ENCODE measurements at regions not wholly inside any gene's neighbourhood (a gene's known extent, or its start where the extent isn't known, plus 50 kb on each side); places are given as distances from the start of the nearest gene placed in this dataset.

- H3K4me1 ChIP-seq (ENCODE audit: insufficient read depth, low read length, poor library complexity, severe bottlenecking): no peaks in the 10 kb centered on the region
- intact Hi-C loops (cut with micrococcal nuclease; ENCODE audit: unreplicated experiment): no loop called here
- no peak overlapping the region for H3K4me2 ChIP-seq (ENCODE audit: low read length)
- no peaks in the 10 kb centered on the region for H3K9me3 ChIP-seq (ENCODE audit: low read length)
- no peaks in the 10 kb centered on the region for H3K36me3 ChIP-seq (ENCODE audit: insufficient read depth, low read length)
- ChIA-PET CTCF (ENCODE audit: unreplicated experiment) (no interaction called here), POLR2A (interaction anchor here (0.7 to 1.2 kb wide), 2 partner anchors 12 to 123 kb away, joined by 3 to 5 read pairs; no protein-coding TSS in a partner anchor)
- no peak overlapping the region for H3K4me3 ChIP-seq (ENCODE audit: low read depth, low read length, poor library complexity, severe bottlenecking)
- no peaks in the 10 kb centered on the region for H3K79me2 ChIP-seq (ENCODE audit: insufficient read depth, low read depth, low read length)
- TF ChIP-seq, protein P1, sequence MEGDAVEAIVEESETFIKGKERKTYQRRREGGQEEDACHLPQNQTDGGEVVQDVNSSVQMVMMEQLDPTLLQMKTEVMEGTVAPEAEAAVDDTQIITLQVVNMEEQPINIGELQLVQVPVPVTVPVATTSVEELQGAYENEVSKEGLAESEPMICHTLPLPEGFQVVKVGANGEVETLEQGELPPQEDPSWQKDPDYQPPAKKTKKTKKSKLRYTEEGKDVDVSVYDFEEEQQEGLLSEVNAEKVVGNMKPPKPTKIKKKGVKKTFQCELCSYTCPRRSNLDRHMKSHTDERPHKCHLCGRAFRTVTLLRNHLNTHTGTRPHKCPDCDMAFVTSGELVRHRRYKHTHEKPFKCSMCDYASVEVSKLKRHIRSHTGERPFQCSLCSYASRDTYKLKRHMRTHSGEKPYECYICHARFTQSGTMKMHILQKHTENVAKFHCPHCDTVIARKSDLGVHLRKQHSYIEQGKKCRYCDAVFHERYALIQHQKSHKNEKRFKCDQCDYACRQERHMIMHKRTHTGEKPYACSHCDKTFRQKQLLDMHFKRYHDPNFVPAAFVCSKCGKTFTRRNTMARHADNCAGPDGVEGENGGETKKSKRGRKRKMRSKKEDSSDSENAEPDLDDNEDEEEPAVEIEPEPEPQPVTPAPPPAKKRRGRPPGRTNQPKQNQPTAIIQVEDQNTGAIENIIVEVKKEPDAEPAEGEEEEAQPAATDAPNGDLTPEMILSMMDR (conservative IDR thresholded peaks at IDR 0.05; ENCODE audit: low read length): no peak
- TF ChIP-seq EZH2phosphoT487 (IDR thresholded peaks at IDR 0.05; ENCODE audit: borderline replicate concordance, low read depth, low read length): no peak
- no peak overlapping the region for H2AFZ ChIP-seq (ENCODE audit: low read length)
- no peak overlapping the region for H3K27ac ChIP-seq (ENCODE audit: low read depth, low read length, poor library complexity, severe bottlenecking)
- no peak for DNase-seq (ENCODE audit: low spot score)
- BruUV-seq (replicated peaks): no TSS peak
- no peaks in the 10 kb centered on the region for H4K20me1 ChIP-seq (ENCODE audit: insufficient read depth, low read length)
- H3K9me2 ChIP-seq (ENCODE audit: insufficient read depth, low read length): no peaks in the 10 kb centered on the region
Observed at GRCh38 chr1:81329041-81329440, 471.7 kb upstream of the ADGRL2 start.

DNA sequence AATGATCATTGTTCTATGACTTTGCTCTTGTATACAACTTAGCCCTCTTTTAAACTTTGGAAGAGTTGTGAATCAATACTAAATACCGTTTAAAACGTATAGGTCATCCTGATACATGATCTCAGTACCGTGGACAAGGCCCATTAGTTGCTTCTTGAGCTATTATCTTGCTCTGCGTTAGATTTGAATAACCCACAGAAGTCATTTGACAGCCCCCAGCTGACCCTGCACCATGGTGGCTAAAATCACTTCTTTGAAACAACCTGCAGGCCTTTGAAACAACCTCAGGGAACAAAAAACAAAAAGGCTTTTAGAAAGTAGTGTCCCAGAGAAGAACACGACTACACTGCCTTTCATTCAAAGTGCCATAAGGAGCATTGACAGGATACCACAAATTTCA lies 473.0 kb upstream of the ADGRL2 start:
- no peaks in the 10 kb centered on the region for H3K9me3 ChIP-seq (ENCODE audit: low read length)
- no peaks in the 10 kb centered on the region for H3K4me1 ChIP-seq (ENCODE audit: insufficient read depth, low read length, poor library complexity, severe bottlenecking)
- CTCF ChIA-PET (ENCODE audit: unreplicated experiment): no interaction called here
- H3K4me3 ChIP-seq (ENCODE audit: low read depth, low read length, poor library complexity, severe bottlenecking): no peak overlapping the region
- H2AFZ ChIP-seq (ENCODE audit: low read length): no peak overlapping the region
- no peak for TF ChIP-seq EZH2phosphoT487 (IDR thresholded peaks at IDR 0.05; ENCODE audit: borderline replicate concordance, low read depth, low read length)
- TF ChIP-seq, protein P1 (conservative IDR thresholded peaks at IDR 0.05; ENCODE audit: low read length): no peak
- DNase-seq (ENCODE audit: low spot score): no peak
- BruUV-seq (replicated peaks): no TSS peak
- intact Hi-C loops (cut with micrococcal nuclease; ENCODE audit: unreplicated experiment): no loop called here
- H3K36me3 ChIP-seq (ENCODE audit: insufficient read depth, low read length): no peaks in the 10 kb centered on the region
- H3K9me2 ChIP-seq (ENCODE audit: insufficient read depth, low read length): no peaks in the 10 kb centered on the region
- no peaks in the 10 kb centered on the region for H3K79me2 ChIP-seq (ENCODE audit: insufficient read depth, low read depth, low read length)
- H4K20me1 ChIP-seq (ENCODE audit: insufficient read depth, low read length): no peaks in the 10 kb centered on the region
- H3K4me2 ChIP-seq (ENCODE audit: low read length): no peak overlapping the region
- no peak overlapping the region for H3K27ac ChIP-seq (ENCODE audit: low read depth, low read length, poor library complexity, severe bottlenecking)
- POLR2A ChIA-PET: interaction anchor here (0.7 kb wide), 1 partner anchor 148 kb away, joined by 4 read pairs; no protein-coding TSS in a partner anchor

- H3K9me3 ChIP-seq (ENCODE audit: low read length): no peaks in the 10 kb centered on the region
- no peak for DNase-seq (ENCODE audit: low spot score)
- ChIA-PET POLR2A (no interaction called here), CTCF (ENCODE audit: unreplicated experiment) (no interaction called here)
- no peak overlapping the region for H2AFZ ChIP-seq (ENCODE audit: low read length)
- intact Hi-C loops (cut with micrococcal nuclease; ENCODE audit: unreplicated experiment): no loop called here
- H3K79me2 ChIP-seq (ENCODE audit: insufficient read depth, low read depth, low read length): no peaks in the 10 kb centered on the region
- no peaks in the 10 kb centered on the region for H3K4me1 ChIP-seq (ENCODE audit: insufficient read depth, low read length, poor library complexity, severe bottlenecking)
- H3K27ac ChIP-seq (ENCODE audit: low read depth, low read length, poor library complexity, severe bottlenecking): no peak overlapping the region
- H3K4me3 ChIP-seq (ENCODE audit: low read depth, low read length, poor library complexity, severe bottlenecking): no peak overlapping the region
- no peak overlapping the region for H3K4me2 ChIP-seq (ENCODE audit: low read length)
- no peaks in the 10 kb centered on the region for H3K36me3 ChIP-seq (ENCODE audit: insufficient read depth, low read length)
- TF ChIP-seq EZH2phosphoT487 (IDR thresholded peaks at IDR 0.05; ENCODE audit: borderline replicate concordance, low read depth, low read length): no peak
- TF ChIP-seq, protein P1 (conservative IDR thresholded peaks at IDR 0.05; ENCODE audit: low read length): no peak
- BruUV-seq (replicated peaks): no TSS peak
- H4K20me1 ChIP-seq (ENCODE audit: insufficient read depth, low read length): no peaks in the 10 kb centered on the region
- no peaks in the 10 kb centered on the region for H3K9me2 ChIP-seq (ENCODE audit: insufficient read depth, low read length)
Observed at GRCh38 chr1:81327103-81327710, 473.5 kb upstream of the ADGRL2 start.
